ENCODE measurements at regions not wholly inside any gene's neighbourhood (a gene's known extent, or its start where the extent isn't known, plus 50 kb on each side); places are given as distances from the start of the nearest gene placed in this dataset.

GRCh38 chr10:88070080-88070880 is 206.9 kb downstream of the PTEN start:
- H3K4me3 ChIP-seq (ENCODE audit: low read length) = no peak overlapping the region
- DNase-seq (no peak), ATAC-seq (no peak)
- whole genome bisulfite sequencing = 65% methylated on average over 10 of the region's 10 CpGs
- peaks cover under 1% of the 10 kb centered on the region for H3K4me1 ChIP-seq (ENCODE audit: control insufficient read depth, insufficient read depth, low read length)
- no peaks in the 10 kb centered on the region for H3K27me3 ChIP-seq (ENCODE audit: control insufficient read depth, insufficient read depth)
- H3K27ac ChIP-seq (ENCODE audit: low read length) = no peak overlapping the region
- intact Hi-C loops (cut with DNase I) = no loop called here
- no peaks in the 10 kb centered on the region for H3K9me3 ChIP-seq (ENCODE audit: control insufficient read depth, low read length)

GRCh38 chr10:88071879-88072278 is 208.5 kb downstream of the PTEN start:
- Histone ChIP-seq H3K9me3 (ENCODE audit: control insufficient read depth, low read length) (no peaks in the 10 kb centered on the region), H3K4me1 (ENCODE audit: control insufficient read depth, insufficient read depth, low read length) (no peaks in the 10 kb centered on the region), H3K27ac (ENCODE audit: low read length) (no peak overlapping the region), H3K27me3 (ENCODE audit: control insufficient read depth, insufficient read depth) (no peaks in the 10 kb centered on the region), H3K4me3 (ENCODE audit: low read length) (no peak overlapping the region)
- peak in 2 of 3 donors; percentile 40 for DNase-seq
- intact Hi-C loops (cut with DNase I) = no loop called here
- peak in 1 of 2 donors; percentile 23 for ATAC-seq
- WGBS = 82% methylated on average over 4 of the region's 4 CpGs

DNA sequence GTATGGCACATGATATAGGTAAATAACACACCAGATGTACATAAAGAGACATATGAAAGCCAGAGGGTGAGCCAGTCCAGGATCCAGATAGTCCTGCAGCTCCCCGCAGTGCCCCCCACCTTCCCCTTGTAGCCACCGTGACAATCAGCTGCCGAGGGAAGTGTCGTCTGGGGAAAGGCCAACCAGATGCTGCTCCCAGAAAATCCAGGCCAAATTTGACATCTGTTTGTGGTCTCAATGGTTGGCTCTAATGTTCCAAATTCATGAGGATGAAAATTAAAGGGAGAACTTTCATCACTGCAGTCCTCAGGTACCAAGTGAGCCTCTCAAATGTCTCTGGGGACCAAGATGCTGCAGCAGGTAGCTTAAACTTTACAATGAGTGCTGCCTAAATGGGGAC is 210.3 kb downstream of the PTEN start:
- H3K27me3 ChIP-seq (ENCODE audit: control insufficient read depth, insufficient read depth) = no peaks in the 10 kb centered on the region
- DNase-seq (no peak), ATAC-seq (no peak)
- WGBS = 47% methylated on average over 4 of the region's 4 CpGs
- no peak overlapping the region for H3K27ac ChIP-seq (ENCODE audit: low read length)
- no peak overlapping the region for H3K4me3 ChIP-seq (ENCODE audit: low read length)
- H3K4me1 ChIP-seq (ENCODE audit: control insufficient read depth, insufficient read depth, low read length) = no peaks in the 10 kb centered on the region
- intact Hi-C loops (cut with DNase I) = no loop called here
- no peaks in the 10 kb centered on the region for H3K9me3 ChIP-seq (ENCODE audit: control insufficient read depth, low read length)

- Histone ChIP-seq H3K4me3 (ENCODE audit: low read length) (no peak overlapping the region), H3K9me3 (ENCODE audit: control insufficient read depth, low read length) (no peaks in the 10 kb centered on the region), H3K4me1 (ENCODE audit: control insufficient read depth, insufficient read depth, low read length) (no peaks in the 10 kb centered on the region), H3K27me3 (ENCODE audit: control insufficient read depth, insufficient read depth) (no peaks in the 10 kb centered on the region), H3K27ac (ENCODE audit: low read length) (no peak overlapping the region)
- DNase-seq (no peak), ATAC-seq (no peak)
- intact Hi-C loops (cut with DNase I) = no loop called here
- WGBS = 95% methylated on average over 5 of the region's 5 CpGs
Measured at GRCh38 chr10:88074971-88075370, 211.5 kb downstream of the PTEN start.

DNA sequence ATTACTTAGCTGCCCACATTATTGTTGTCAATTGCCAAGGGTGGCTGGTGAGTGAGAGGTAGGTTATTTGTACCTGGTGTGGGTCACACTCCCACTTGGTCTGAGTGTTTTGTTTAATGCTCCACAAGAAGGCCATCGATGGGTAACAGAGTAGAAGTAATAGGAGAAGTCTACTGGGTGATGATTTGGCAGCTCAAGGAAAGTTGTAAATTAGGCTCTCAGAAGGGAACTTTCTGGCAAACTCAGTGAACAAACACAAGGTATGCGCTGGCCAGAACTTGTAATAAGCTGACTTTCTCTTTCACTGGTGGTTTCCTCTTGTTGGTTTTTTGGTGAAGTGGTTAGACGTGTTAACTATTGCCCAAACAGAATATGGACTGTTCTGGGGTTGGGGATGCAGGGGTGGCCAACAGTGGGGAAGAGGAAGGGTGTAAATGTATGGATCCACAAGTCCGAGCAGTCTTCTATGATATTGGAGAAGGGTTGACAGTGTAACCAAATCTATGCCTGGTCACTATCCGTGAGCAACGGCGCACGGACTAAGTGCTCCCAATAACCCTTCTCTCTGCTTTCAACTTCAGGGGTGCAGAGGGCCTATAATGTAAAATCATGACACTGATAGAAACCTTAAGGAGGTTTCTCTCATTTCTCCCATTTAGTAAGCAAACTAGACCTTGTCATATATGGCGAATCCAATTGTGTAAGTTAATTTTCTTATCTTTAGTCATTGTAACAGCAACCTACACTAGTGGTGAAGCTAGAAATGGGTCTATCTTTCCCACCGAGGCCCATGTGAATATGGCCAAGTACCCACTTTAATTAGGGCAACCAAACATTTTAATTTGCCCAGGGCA is 212.8 kb downstream of the PTEN start:
- Histone ChIP-seq H3K4me1 (ENCODE audit: control insufficient read depth, insufficient read depth, low read length) (no peaks in the 10 kb centered on the region), H3K4me3 (ENCODE audit: low read length) (no peak overlapping the region), H3K27ac (ENCODE audit: low read length) (no peak overlapping the region), H3K9me3 (ENCODE audit: control insufficient read depth, low read length) (no peaks in the 10 kb centered on the region), H3K27me3 (ENCODE audit: control insufficient read depth, insufficient read depth) (no peaks in the 10 kb centered on the region)
- ATAC-seq (no peak), DNase-seq (no peak)
- intact Hi-C loops (cut with DNase I) = no loop called here
- WGBS = 92% methylated on average over 10 of the region's 10 CpGs

GRCh38 chr10:88077977-88078376 is 214.6 kb downstream of the PTEN start:
- DNase-seq (no peak), ATAC-seq (no peak)
- no peak overlapping the region for H3K4me3 ChIP-seq (ENCODE audit: low read length)
- WGBS = 86% methylated on average over 4 of the region's 4 CpGs
- no peaks in the 10 kb centered on the region for H3K27me3 ChIP-seq (ENCODE audit: control insufficient read depth, insufficient read depth)
- H3K4me1 ChIP-seq (ENCODE audit: control insufficient read depth, insufficient read depth, low read length) = no peaks in the 10 kb centered on the region
- no peak overlapping the region for H3K27ac ChIP-seq (ENCODE audit: low read length)
- no peaks in the 10 kb centered on the region for H3K9me3 ChIP-seq (ENCODE audit: control insufficient read depth, low read length)
- intact Hi-C loops (cut with DNase I) = no loop called here

DNA sequence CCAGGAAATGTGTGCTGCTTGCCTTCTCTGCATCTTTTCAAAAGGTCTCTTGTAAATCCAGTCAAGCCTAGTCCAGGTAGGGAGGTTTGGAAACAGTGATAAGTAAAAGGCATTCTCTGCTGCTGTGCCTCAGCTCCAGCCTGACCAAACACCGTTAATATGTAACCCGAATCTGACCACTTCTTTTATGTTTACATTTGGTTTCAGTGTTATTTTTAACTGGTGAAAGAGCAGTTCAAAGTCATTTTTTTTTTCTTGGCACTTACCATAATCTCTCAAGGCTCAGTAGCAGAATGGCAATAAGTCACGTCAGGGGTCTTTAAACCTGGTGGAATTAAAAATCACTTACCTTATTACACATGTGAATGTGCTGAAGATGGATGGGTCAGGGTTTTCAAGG is 216.8 kb downstream of the PTEN start:
- ATAC-seq = no peak
- 27% methylated on average over 3 of the region's 3 CpGs for WGBS
- H3K4me3 ChIP-seq (ENCODE audit: low read length) = no peak overlapping the region
- no peaks in the 10 kb centered on the region for H3K27me3 ChIP-seq (ENCODE audit: control insufficient read depth, insufficient read depth)
- no peaks in the 10 kb centered on the region for H3K9me3 ChIP-seq (ENCODE audit: control insufficient read depth, low read length)
- intact Hi-C loops (cut with DNase I) = no loop called here
- H3K27ac ChIP-seq (ENCODE audit: low read length) = no peak overlapping the region
- DNase-seq = no peak
- no peaks in the 10 kb centered on the region for H3K4me1 ChIP-seq (ENCODE audit: control insufficient read depth, insufficient read depth, low read length)

GRCh38 chr10:88081457-88082054 is 218.1 kb downstream of the PTEN start:
- Histone ChIP-seq H3K27ac (ENCODE audit: low read length) (no peak overlapping the region), H3K27me3 (ENCODE audit: control insufficient read depth, insufficient read depth) (no peaks in the 10 kb centered on the region), H3K9me3 (ENCODE audit: control insufficient read depth, low read length) (no peaks in the 10 kb centered on the region), H3K4me3 (ENCODE audit: low read length) (no peak overlapping the region), H3K4me1 (ENCODE audit: control insufficient read depth, insufficient read depth, low read length) (no peaks in the 10 kb centered on the region)
- DNase-seq (no peak), ATAC-seq (peak in 1 of 2 donors; percentile 67)
- intact Hi-C loops (cut with DNase I) = no loop called here
- WGBS = 68% methylated on average over 3 of the region's 3 CpGs

GRCh38 chr10:88082391-88082790 is 219.0 kb downstream of the PTEN start:
- DNase-seq = no peak
- no peak overlapping the region for H3K27ac ChIP-seq (ENCODE audit: low read length)
- intact Hi-C loops (cut with DNase I) = no loop called here
- 96% methylated on average over 3 of the region's 3 CpGs for WGBS
- ATAC-seq = no peak
- H3K4me3 ChIP-seq (ENCODE audit: low read length) = no peak overlapping the region
- H3K9me3 ChIP-seq (ENCODE audit: control insufficient read depth, low read length) = no peaks in the 10 kb centered on the region
- H3K27me3 ChIP-seq (ENCODE audit: control insufficient read depth, insufficient read depth) = no peaks in the 10 kb centered on the region
- H3K4me1 ChIP-seq (ENCODE audit: control insufficient read depth, insufficient read depth, low read length) = no peaks in the 10 kb centered on the region

- Histone ChIP-seq H3K9me3 (ENCODE audit: control insufficient read depth, low read length) (no peaks in the 10 kb centered on the region), H3K4me1 (ENCODE audit: control insufficient read depth, insufficient read depth, low read length) (no peaks in the 10 kb centered on the region), H3K27ac (ENCODE audit: low read length) (no peak overlapping the region), H3K4me3 (ENCODE audit: low read length) (no peak overlapping the region), H3K27me3 (ENCODE audit: control insufficient read depth, insufficient read depth) (no peaks in the 10 kb centered on the region)
- DNase-seq = no peak
- 70% methylated on average over 1 of the region's 1 CpG for WGBS
- ATAC-seq = no peak
- intact Hi-C loops (cut with DNase I) = no loop called here
Measured at GRCh38 chr10:88082806-88083596, 219.6 kb downstream of the PTEN start.

Data from right cardiac atrium (tissue), 5 donors.